ENCODE measurements at regions not wholly inside any gene's neighbourhood (a gene's known extent, or its start where the extent isn't known, plus 50 kb on each side); places are given as distances from the start of the nearest gene placed in this dataset.

DNA sequence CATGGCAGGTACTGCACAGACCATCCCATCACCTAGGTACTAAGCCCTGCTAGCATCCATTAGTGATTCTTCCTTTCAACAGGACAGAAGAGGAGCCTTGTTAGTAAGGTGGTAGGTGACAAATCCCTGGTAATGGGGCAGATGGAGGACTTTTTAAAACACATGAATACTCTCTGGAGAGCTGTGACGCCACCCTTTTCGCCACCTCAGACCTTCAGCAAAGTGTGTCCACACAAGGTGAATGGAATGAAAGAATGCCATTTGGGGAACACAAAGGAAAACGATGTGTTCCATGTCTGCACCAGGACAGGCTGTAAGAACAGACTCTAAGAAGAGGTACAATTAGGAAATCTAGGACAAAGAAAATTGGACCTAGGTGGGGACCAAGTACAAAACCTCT lies 110.5 kb upstream of the CARMIL1 start:
- Mint-ChIP-seq H3K4me1 (ENCODE audit: low read depth) (peaks cover 66% of the 10 kb centered on the region), H3K27ac (no peak overlapping the region), H3K9me3 (no peaks in the 10 kb centered on the region), H3K4me3 (no peak overlapping the region), H3K27me3 (ENCODE audit: insufficient read depth) (no peaks in the 10 kb centered on the region), H3K36me3 (ENCODE audit: low read depth) (no peaks in the 10 kb centered on the region)
- no peak for DNase-seq
- TF ChIP-seq, protein P1, sequence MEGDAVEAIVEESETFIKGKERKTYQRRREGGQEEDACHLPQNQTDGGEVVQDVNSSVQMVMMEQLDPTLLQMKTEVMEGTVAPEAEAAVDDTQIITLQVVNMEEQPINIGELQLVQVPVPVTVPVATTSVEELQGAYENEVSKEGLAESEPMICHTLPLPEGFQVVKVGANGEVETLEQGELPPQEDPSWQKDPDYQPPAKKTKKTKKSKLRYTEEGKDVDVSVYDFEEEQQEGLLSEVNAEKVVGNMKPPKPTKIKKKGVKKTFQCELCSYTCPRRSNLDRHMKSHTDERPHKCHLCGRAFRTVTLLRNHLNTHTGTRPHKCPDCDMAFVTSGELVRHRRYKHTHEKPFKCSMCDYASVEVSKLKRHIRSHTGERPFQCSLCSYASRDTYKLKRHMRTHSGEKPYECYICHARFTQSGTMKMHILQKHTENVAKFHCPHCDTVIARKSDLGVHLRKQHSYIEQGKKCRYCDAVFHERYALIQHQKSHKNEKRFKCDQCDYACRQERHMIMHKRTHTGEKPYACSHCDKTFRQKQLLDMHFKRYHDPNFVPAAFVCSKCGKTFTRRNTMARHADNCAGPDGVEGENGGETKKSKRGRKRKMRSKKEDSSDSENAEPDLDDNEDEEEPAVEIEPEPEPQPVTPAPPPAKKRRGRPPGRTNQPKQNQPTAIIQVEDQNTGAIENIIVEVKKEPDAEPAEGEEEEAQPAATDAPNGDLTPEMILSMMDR (IDR thresholded peaks at IDR 0.05) = no peak

DNA sequence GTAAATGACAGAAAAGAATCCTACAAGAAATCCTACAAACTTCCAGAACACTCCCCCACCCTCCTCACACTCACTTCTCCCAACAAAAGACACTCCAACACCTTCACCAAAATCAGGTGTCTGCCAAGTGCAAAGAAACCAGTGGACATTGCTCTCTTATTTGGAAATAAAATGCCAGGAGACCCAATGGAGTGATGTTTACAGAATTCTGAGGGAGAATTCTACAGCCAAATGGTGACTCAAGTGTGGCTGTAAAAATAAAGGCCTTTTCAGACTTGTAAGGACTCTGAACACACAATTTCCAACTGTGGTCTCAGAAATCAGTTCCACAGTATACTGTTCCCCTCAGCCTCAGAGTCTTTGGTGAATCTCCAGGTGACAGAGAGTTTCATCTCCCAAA lies 109.6 kb upstream of the CARMIL1 start:
- Mint-ChIP-seq H3K36me3 (ENCODE audit: low read depth) (no peaks in the 10 kb centered on the region), H3K9me3 (no peaks in the 10 kb centered on the region), H3K4me1 (ENCODE audit: low read depth) (peaks cover 76% of the 10 kb centered on the region), H3K4me3 (no peak overlapping the region), H3K27me3 (ENCODE audit: insufficient read depth) (no peaks in the 10 kb centered on the region), H3K27ac (peak overlapping the region; percentile 63)
- peak; percentile 17 for DNase-seq
- TF ChIP-seq, protein P1 (IDR thresholded peaks at IDR 0.05) = no peak

DNA sequence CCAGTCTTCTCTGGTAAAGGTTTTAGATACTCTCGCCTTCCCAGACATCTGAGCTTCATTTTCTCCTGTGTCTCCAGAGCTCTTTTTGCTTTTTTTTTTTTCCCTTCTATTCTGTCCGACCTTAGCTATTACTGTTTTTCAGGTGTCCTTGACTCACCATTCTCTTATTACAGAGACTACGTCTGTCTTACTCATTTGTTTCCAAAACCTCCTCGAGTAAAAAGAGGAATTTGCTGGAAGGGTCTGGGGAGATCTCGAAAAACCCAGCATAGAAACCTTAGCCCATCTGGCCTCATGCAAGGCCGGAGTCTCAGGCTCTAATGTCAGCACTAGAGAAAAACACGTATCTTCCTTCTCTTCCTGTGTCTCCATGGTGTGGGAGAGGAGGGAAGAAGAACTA lies 109.2 kb upstream of the CARMIL1 start:
- peak overlapping the region; percentile 63 for H3K27ac Mint-ChIP-seq
- H3K4me3 Mint-ChIP-seq = no peak overlapping the region
- H3K27me3 Mint-ChIP-seq (ENCODE audit: insufficient read depth) = no peaks in the 10 kb centered on the region
- TF ChIP-seq, protein P1 (IDR thresholded peaks at IDR 0.05) = no peak
- no peaks in the 10 kb centered on the region for H3K36me3 Mint-ChIP-seq (ENCODE audit: low read depth)
- DNase-seq = no peak
- H3K4me1 Mint-ChIP-seq (ENCODE audit: low read depth) = peaks cover 80% of the 10 kb centered on the region
- H3K9me3 Mint-ChIP-seq = no peaks in the 10 kb centered on the region

DNA sequence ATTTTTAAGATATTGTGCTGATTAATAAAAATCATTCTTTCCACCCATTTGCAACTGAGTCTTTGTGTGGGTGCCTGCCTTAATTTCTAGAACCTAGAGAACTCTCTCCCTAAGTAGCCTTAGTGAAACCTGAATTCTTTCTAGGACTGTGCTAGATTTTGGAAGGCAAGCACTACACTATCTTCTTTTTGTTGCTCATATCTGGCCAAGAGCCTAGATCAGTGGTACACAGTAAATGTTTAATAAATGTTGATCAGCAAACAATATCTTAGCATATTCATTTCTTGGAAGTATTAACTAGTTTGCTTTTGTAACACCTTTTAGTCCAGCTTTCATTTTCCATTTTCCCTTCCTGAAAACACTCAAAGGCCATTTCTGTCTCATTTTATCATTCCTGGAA lies 108.5 kb upstream of the CARMIL1 start:
- TF ChIP-seq, protein P1 (IDR thresholded peaks at IDR 0.05) = no peak
- Mint-ChIP-seq H3K9me3 (no peaks in the 10 kb centered on the region), H3K4me1 (ENCODE audit: low read depth) (peaks cover 86% of the 10 kb centered on the region), H3K4me3 (no peak overlapping the region), H3K36me3 (ENCODE audit: low read depth) (no peaks in the 10 kb centered on the region), H3K27me3 (ENCODE audit: insufficient read depth) (no peaks in the 10 kb centered on the region), H3K27ac (no peak overlapping the region)
- DNase-seq = no peak

DNA sequence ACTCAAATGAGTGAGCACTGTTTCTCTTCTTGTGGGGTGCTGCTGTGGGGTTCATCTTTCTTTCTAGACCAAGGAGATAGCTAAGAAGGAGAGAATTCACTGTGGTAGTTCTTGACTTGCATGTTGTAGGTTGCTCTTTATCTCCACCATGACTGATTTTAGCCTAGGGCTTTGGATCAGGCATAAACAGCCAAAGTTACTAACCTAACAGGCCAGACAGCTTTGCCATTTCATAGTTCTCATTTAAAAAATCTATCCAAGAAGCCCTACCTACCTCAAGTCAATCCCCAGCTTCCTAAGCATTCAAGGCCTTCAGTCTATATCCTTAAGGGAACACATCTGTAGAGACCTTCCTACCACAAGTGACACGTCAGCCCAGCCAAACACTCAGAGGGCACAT lies 107.9 kb upstream of the CARMIL1 start:
- Mint-ChIP-seq H3K36me3 (ENCODE audit: low read depth) (no peaks in the 10 kb centered on the region), H3K27ac (peak overlapping the region; percentile 11; the same call in 1 of the 2 replicates)

More for the DNA sequence above, 107.9 kb upstream of the CARMIL1 start:
- DNase-seq = no peak
- TF ChIP-seq, protein P1 (IDR thresholded peaks at IDR 0.05) = no peak
- Mint-ChIP-seq H3K4me3 (no peak overlapping the region), H3K9me3 (no peaks in the 10 kb centered on the region), H3K27me3 (ENCODE audit: insufficient read depth) (no peaks in the 10 kb centered on the region), H3K4me1 (ENCODE audit: low read depth) (peaks cover 89% of the 10 kb centered on the region)
